Stimulated activated CD8-positive, alpha-beta memory T cell treated with anti-CD3 and anti-CD28 coated beads, Interleukin-15, amount 100 ng/mL, for 48 hours (primary cell): ENCODE measurements at regions not wholly inside any gene's neighbourhood (a gene's known extent, or its start where the extent isn't known, plus 50 kb on each side); places are given as distances from the start of the nearest gene placed in this dataset.
"Not testable (repeated sequence)": the region's sequence is repeated elsewhere in the genome, so short reads cannot be mapped to it uniquely, and the experiment has no call there.

Experiments used
- DNase-seq, 2 donors: peaks; one replicate each; pipeline ENCODE4 v3.0.0-alpha.2; 2020; ENCODE audit warnings: low read depth in 2 of 2

- DNase-seq: not testable (repeated sequence)
Measured at GRCh38 chr20:29119684-29120083, 2137.8 kb upstream of the DEFB115 start.

GRCh38 chr20:29120088-29120487 is 2137.4 kb upstream of the DEFB115 start:
- not testable (repeated sequence) for DNase-seq

DNA sequence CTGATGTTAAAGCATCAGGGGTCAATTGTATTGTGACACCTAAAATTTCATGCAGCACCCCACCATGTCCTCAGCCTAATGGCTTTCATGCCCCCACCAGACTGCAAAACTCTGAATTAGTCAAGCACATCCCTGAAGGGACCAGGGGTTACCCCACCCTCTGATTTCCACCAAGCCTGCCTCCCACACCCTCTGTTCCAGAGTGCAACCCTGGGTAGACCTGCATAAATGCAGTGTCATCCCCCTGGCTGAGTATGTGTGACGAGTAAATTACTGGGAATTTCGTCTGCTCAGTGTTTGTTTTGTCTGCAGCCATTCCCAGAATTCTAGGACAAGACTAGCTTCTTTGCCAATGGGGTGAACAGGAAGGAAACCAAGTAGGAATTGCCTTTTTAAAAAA is 2136.9 kb upstream of the DEFB115 start:
- DNase-seq: not testable (repeated sequence)

DNA sequence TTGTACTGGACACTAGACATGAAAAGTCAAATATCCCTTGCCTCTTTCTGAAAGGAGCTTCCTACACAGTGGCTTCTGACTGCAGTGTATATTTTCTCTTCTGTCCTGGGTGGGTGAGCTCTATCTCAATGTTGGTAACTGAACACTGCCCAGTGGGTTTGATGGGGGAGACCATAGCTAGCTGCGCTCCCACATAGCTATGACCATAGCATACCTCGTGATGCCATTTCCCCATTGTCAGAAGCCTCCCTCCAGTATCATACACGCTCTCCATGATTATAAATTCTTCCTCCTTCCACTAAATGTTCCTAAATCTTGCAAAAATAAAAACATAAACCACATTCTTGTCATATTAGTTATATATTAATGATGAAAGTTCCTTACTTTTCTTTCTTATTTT is 2134.7 kb upstream of the DEFB115 start:
- not testable (repeated sequence) for DNase-seq

DNA sequence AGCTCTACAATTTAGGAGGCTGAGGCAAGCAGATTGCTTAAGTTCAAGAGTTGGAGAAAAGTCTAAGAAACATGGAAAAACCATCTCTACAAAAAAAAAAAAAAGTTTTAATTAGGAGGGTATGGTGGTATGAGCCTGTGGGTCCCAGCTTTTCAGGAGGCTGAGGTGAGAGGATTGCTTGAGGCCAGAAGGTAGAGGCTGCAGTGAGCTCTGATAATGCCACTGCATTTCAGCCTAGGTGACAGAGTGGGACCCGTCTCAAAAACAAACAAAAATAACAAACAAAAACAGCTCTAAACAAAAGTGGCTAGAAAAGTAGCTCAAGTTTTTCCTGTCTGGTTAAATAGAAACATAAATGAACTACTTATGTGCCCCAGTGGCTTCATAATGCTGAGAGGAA is 2133.6 kb upstream of the DEFB115 start:
- no peak for DNase-seq
